ENCODE measurements at regions not wholly inside any gene's neighbourhood (a gene's known extent, or its start where the extent isn't known, plus 50 kb on each side); places are given as distances from the start of the nearest gene placed in this dataset.

DNA sequence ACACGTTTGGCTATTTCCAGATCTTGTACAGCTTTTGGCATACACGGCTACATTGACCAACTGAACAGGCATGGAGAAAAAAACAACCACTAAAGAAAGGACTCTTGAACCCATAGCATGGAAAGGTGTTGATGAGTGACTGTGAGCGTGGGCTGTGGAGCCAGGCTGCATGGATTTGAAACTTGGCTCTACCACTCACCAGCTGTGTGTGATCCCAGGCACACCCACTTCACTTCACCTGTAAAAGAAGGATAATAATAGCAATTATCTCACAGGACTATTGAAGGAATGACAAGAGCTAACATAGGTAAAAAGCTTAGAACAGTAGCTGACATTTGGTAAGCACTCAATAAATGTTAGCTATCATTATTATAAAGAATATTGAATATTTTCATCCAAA lies 301.7 kb upstream of the CPEB2 start:
- Histone ChIP-seq H3K9me3 (ENCODE audit: low read length) (no peaks in the 10 kb centered on the region), H3K9me2 (replicated peaks; ENCODE audit: low read length) (no peaks in the 10 kb centered on the region), H4K20me1 (ENCODE audit: low read length) (no peaks in the 10 kb centered on the region), H3K4me3 (ENCODE audit: low read length) (no peak overlapping the region), H2AFZ (ENCODE audit: low read length) (no peak overlapping the region), H3K9ac (ENCODE audit: low read length) (no peak overlapping the region), H3K4me2 (ENCODE audit: low read length) (no peak overlapping the region), H3K4me1 (ENCODE audit: insufficient read depth, low read length) (no peaks in the 10 kb centered on the region), H3K79me2 (ENCODE audit: low read length) (no peaks in the 10 kb centered on the region), H3F3A (ENCODE audit: low read length, unreplicated experiment) (no peaks in the 10 kb centered on the region), H3K27ac (ENCODE audit: low read length) (no peak overlapping the region), H3K36me3 (ENCODE audit: low read depth, low read length) (no peaks in the 10 kb centered on the region), H3K27me3 (ENCODE audit: low read length) (no peaks in the 10 kb centered on the region)
- ChIA-PET POLR2A (ENCODE audit: unreplicated experiment) (no interaction called here), CTCF (no interaction called here)
- BruUV-seq (replicated peaks), result no TSS peak
- no peak for DNase-seq
- no peak for ATAC-seq
- intact Hi-C loops (cut with micrococcal nuclease), result no loop called here
- no peak for TF ChIP-seq EZH2 (IDR thresholded peaks at IDR 0.05; ENCODE audit: low read length, unreplicated experiment)
- TF ChIP-seq EZH2phosphoT487 (IDR thresholded peaks at IDR 0.05; ENCODE audit: borderline replicate concordance, low read length), result no peak
- TF ChIP-seq, protein P1, sequence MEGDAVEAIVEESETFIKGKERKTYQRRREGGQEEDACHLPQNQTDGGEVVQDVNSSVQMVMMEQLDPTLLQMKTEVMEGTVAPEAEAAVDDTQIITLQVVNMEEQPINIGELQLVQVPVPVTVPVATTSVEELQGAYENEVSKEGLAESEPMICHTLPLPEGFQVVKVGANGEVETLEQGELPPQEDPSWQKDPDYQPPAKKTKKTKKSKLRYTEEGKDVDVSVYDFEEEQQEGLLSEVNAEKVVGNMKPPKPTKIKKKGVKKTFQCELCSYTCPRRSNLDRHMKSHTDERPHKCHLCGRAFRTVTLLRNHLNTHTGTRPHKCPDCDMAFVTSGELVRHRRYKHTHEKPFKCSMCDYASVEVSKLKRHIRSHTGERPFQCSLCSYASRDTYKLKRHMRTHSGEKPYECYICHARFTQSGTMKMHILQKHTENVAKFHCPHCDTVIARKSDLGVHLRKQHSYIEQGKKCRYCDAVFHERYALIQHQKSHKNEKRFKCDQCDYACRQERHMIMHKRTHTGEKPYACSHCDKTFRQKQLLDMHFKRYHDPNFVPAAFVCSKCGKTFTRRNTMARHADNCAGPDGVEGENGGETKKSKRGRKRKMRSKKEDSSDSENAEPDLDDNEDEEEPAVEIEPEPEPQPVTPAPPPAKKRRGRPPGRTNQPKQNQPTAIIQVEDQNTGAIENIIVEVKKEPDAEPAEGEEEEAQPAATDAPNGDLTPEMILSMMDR (conservative IDR thresholded peaks at IDR 0.05; ENCODE audit: low read depth, low read length), result no peak

DNA sequence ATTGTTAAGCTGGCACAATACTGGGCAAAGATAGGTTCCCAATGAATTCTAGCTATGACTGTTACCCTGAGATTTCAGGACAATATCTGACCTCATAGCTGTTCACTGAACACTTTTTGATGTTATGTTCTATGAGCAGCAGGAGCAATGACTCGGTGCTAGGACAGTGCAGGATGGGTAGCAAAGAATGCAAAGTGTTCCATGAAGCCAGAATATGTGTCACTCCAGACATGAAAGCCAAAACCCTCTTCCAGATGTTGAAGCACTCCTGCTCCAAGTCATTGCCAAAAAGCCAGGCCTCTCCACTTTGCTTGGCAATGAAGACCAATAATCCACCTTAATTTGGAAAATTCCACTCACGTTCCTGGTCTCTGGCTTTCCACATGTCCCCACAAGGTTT lies 300.9 kb upstream of the CPEB2 start:
- Histone ChIP-seq H3F3A (ENCODE audit: low read length, unreplicated experiment) (no peaks in the 10 kb centered on the region), H3K27ac (ENCODE audit: low read length) (no peak overlapping the region), H3K27me3 (ENCODE audit: low read length) (no peaks in the 10 kb centered on the region), H3K79me2 (ENCODE audit: low read length) (no peaks in the 10 kb centered on the region), H3K4me3 (ENCODE audit: low read length) (no peak overlapping the region), H3K36me3 (ENCODE audit: low read depth, low read length) (no peaks in the 10 kb centered on the region), H3K9me3 (ENCODE audit: low read length) (no peaks in the 10 kb centered on the region), H3K9ac (ENCODE audit: low read length) (no peak overlapping the region), H2AFZ (ENCODE audit: low read length) (no peak overlapping the region), H3K4me1 (ENCODE audit: insufficient read depth, low read length) (no peaks in the 10 kb centered on the region), H3K4me2 (ENCODE audit: low read length) (no peak overlapping the region), H3K9me2 (replicated peaks; ENCODE audit: low read length) (no peaks in the 10 kb centered on the region), H4K20me1 (ENCODE audit: low read length) (no peaks in the 10 kb centered on the region)
- CTCF ChIA-PET, result interaction anchor here (0.6 kb wide), 1 partner anchor 1047 kb away, joined by 3 read pairs; no protein-coding TSS in a partner anchor
- POLR2A ChIA-PET (ENCODE audit: unreplicated experiment), result no interaction called here
- no peak for TF ChIP-seq EZH2phosphoT487 (IDR thresholded peaks at IDR 0.05; ENCODE audit: borderline replicate concordance, low read length)
- no peak for TF ChIP-seq EZH2 (IDR thresholded peaks at IDR 0.05; ENCODE audit: low read length, unreplicated experiment)
- TF ChIP-seq, protein P1 (conservative IDR thresholded peaks at IDR 0.05; ENCODE audit: low read depth, low read length), result no peak
- ATAC-seq, result no peak
- intact Hi-C loops (cut with micrococcal nuclease), result no loop called here
- BruUV-seq (replicated peaks), result no TSS peak
- DNase-seq, result no peak

DNA sequence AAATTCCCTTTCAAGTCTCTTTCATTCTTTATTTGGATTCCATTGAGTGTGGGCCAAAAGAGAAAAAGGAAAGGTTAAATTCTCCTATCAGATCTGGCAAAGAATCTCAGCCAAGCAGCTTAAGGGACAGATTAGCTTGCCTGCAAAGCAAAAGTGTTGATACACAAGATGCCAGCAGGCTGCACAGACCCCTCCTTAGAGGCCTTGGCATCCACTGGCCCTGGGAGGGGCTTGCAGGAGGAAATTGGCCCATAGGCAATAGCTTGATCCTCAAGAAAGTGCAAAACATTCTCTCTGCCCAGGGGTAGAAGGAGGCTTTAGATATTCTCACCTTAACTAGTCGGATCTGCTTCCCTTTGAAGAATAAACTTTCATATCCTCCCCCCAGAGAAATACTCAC lies 300.4 kb upstream of the CPEB2 start:
- no peak overlapping the region for H2AFZ ChIP-seq (ENCODE audit: low read length)
- no peak for DNase-seq
- H3K4me3 ChIP-seq (ENCODE audit: low read length), result no peak overlapping the region
- BruUV-seq (replicated peaks), result no TSS peak
- H3K27ac ChIP-seq (ENCODE audit: low read length), result no peak overlapping the region
- no peaks in the 10 kb centered on the region for H3K79me2 ChIP-seq (ENCODE audit: low read length)
- H3K27me3 ChIP-seq (ENCODE audit: low read length), result no peaks in the 10 kb centered on the region
- no peaks in the 10 kb centered on the region for H3K36me3 ChIP-seq (ENCODE audit: low read depth, low read length)
- H3K4me1 ChIP-seq (ENCODE audit: insufficient read depth, low read length), result no peaks in the 10 kb centered on the region
- H3F3A ChIP-seq (ENCODE audit: low read length, unreplicated experiment), result no peaks in the 10 kb centered on the region
- TF ChIP-seq EZH2phosphoT487 (IDR thresholded peaks at IDR 0.05; ENCODE audit: borderline replicate concordance, low read length) (no peak), EZH2 (IDR thresholded peaks at IDR 0.05; ENCODE audit: low read length, unreplicated experiment) (no peak)
- TF ChIP-seq, protein P1 (conservative IDR thresholded peaks at IDR 0.05; ENCODE audit: low read depth, low read length), result no peak
- H4K20me1 ChIP-seq (ENCODE audit: low read length), result no peaks in the 10 kb centered on the region
- H3K9me2 ChIP-seq (replicated peaks; ENCODE audit: low read length), result no peaks in the 10 kb centered on the region
- no peaks in the 10 kb centered on the region for H3K9me3 ChIP-seq (ENCODE audit: low read length)
- ChIA-PET CTCF (no interaction called here), POLR2A (ENCODE audit: unreplicated experiment) (no interaction called here)
- no peak overlapping the region for H3K4me2 ChIP-seq (ENCODE audit: low read length)
- H3K9ac ChIP-seq (ENCODE audit: low read length), result no peak overlapping the region
- no peak for ATAC-seq
- intact Hi-C loops (cut with micrococcal nuclease), result no loop called here
